HepG2 (cell line): ENCODE measurements at regions not wholly inside any gene's neighbourhood (a gene's known extent, or its start where the extent isn't known, plus 50 kb on each side); places are given as distances from the start of the nearest gene placed in this dataset.
A peak's percentile ranks its signal among the peaks of the same experiment; 100 is the strongest.

ENCODE experiments used
- AHDC1 ChIP-seq: sonication (generic); formaldehyde crosslinking; IDR thresholded peaks from 2 replicates; pipeline ENCODE4 v1.5.1; 2020; ENCODE audit warnings: mild to moderate bottlenecking, missing genetic modification reagents, borderline replicate concordance
- DDIT3 ChIP-seq: sonication (generic); formaldehyde crosslinking; IDR thresholded peaks from 2 replicates; pipeline ENCODE4 v1.4.0; 2020; ENCODE audit warnings: mild to moderate bottlenecking, missing genetic modification reagents
- DRAP1 ChIP-seq: IDR thresholded peaks from 2 replicates; pipeline ENCODE4 v1.6.1; 2016; ENCODE audit warnings: missing genetic modification reagents, missing compliant biosample characterization
- GTF3A ChIP-seq: sonication (generic); formaldehyde crosslinking; conservative IDR thresholded peaks from 2 replicates; pipeline ENCODE4 v1.4.0; 2020; ENCODE audit warnings: mild to moderate bottlenecking, missing genetic modification reagents
- SIN3A ChIP-seq: IDR thresholded peaks from 2 replicates; pipeline ENCODE4 v1.6.1; 2011; ENCODE audit warnings: low read depth, mild to moderate bottlenecking, control low read depth, low read length, borderline replicate concordance
- SYNCRIP ChIP-seq: fragments of 200-400 bp; formaldehyde crosslinking; IDR thresholded peaks from 2 replicates; pipeline ENCODE4 v1.6.1; 2018; ENCODE audit warnings: mild to moderate bottlenecking, low read depth, low read length; ENCODE audit not compliant: insufficient read depth
- TAF15 ChIP-seq: fragments of 200-400 bp; formaldehyde crosslinking; IDR thresholded peaks from one replicate; pipeline ENCODE4 v1.6.1; 2018; ENCODE audit warnings: mild to moderate bottlenecking, low read depth, low read length; ENCODE audit not compliant: poor library complexity, severe bottlenecking
- TARDBP ChIP-seq: sonication (generic); formaldehyde crosslinking; IDR thresholded peaks from 2 replicates; pipeline ENCODE4 v1.8.0; 2022; ENCODE audit warnings: mild to moderate bottlenecking, missing genetic modification reagents
- ZMAT3 ChIP-seq: sonication (generic); formaldehyde crosslinking; conservative IDR thresholded peaks from 2 replicates; pipeline ENCODE4 v1.7.0; 2021; ENCODE audit warnings: missing genetic modification reagents
- ZNF569 ChIP-seq: sonication (generic); formaldehyde crosslinking; IDR thresholded peaks from 2 replicates; pipeline ENCODE4 v1.5.0; 2020; ENCODE audit warnings: mild to moderate bottlenecking, missing genetic modification reagents, moderate library complexity, borderline replicate concordance
- ZNF674 ChIP-seq: sonication (generic); formaldehyde crosslinking; IDR thresholded peaks from 2 replicates; pipeline ENCODE4 v1.5.0; 2020; ENCODE audit warnings: low read depth, mild to moderate bottlenecking, missing genetic modification reagents
- ZNF768 ChIP-seq: sonication (generic); formaldehyde crosslinking; IDR thresholded peaks from 2 replicates; pipeline ENCODE4 v1.4.0; 2020; ENCODE audit warnings: missing genetic modification reagents
- ZNF839 ChIP-seq: sonication (generic); formaldehyde crosslinking; IDR thresholded peaks from 2 replicates; pipeline ENCODE4 v1.4.0; 2020; ENCODE audit warnings: missing genetic modification reagents, mild to moderate bottlenecking, borderline replicate concordance
- TF ChIP-seq, protein P1 (sequence below): IDR thresholded peaks from 2 replicates; pipeline ENCODE4 v1.4.0; 2020; ENCODE audit warnings: mild to moderate bottlenecking, missing genetic modification reagents
- TF ChIP-seq, protein P2 (sequence below): sonication (generic); formaldehyde crosslinking; IDR thresholded peaks from 2 replicates; pipeline ENCODE4 v1.4.0; 2020; ENCODE audit warnings: missing genetic modification reagents
- TF ChIP-seq, protein P3 (sequence below): sonication (generic); formaldehyde crosslinking; IDR thresholded peaks from 2 replicates; pipeline ENCODE4 v1.4.0; 2020; ENCODE audit warnings: missing genetic modification reagents

DNA sequence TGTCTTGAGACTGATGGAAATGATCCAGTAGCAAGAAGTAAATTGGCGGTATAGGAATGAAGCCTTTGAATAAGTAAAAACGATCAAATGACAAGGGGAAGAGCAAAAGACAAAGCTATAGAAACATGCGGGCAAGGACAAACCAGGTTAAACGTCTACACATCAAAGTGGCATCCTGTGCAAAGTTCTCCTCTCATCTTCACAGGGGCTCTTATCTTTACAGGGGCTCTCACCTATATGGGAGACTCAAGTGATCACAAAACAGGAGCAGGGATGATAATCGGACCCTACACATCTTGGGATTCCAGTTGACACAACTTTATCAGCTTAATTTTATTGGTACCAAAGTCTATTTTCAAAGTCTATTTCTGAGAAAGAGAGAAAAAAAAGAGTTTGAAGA lies 1778.9 kb upstream of the CELF4 start (continued):
- TF ChIP-seq DRAP1 (CRISPR knock-in tag), result no peak
- no peak for TF ChIP-seq GTF3A
- TF ChIP-seq ZNF569 (CRISPR knock-in tag), result no peak
- no peak for TF ChIP-seq ZNF839 (CRISPR knock-in tag)
- no peak for TF ChIP-seq DDIT3 (CRISPR knock-in tag)
- TF ChIP-seq, protein P1, sequence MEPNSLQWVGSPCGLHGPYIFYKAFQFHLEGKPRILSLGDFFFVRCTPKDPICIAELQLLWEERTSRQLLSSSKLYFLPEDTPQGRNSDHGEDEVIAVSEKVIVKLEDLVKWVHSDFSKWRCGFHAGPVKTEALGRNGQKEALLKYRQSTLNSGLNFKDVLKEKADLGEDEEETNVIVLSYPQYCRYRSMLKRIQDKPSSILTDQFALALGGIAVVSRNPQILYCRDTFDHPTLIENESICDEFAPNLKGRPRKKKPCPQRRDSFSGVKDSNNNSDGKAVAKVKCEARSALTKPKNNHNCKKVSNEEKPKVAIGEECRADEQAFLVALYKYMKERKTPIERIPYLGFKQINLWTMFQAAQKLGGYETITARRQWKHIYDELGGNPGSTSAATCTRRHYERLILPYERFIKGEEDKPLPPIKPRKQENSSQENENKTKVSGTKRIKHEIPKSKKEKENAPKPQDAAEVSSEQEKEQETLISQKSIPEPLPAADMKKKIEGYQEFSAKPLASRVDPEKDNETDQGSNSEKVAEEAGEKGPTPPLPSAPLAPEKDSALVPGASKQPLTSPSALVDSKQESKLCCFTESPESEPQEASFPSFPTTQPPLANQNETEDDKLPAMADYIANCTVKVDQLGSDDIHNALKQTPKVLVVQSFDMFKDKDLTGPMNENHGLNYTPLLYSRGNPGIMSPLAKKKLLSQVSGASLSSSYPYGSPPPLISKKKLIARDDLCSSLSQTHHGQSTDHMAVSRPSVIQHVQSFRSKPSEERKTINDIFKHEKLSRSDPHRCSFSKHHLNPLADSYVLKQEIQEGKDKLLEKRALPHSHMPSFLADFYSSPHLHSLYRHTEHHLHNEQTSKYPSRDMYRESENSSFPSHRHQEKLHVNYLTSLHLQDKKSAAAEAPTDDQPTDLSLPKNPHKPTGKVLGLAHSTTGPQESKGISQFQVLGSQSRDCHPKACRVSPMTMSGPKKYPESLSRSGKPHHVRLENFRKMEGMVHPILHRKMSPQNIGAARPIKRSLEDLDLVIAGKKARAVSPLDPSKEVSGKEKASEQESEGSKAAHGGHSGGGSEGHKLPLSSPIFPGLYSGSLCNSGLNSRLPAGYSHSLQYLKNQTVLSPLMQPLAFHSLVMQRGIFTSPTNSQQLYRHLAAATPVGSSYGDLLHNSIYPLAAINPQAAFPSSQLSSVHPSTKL (CRISPR knock-in tag), result peak; percentile 91
- TF ChIP-seq ZMAT3, result no peak
- TF ChIP-seq AHDC1, result peak; percentile 76; the same call in 1 of the 2 replicates
- TF ChIP-seq SYNCRIP, result no peak
- peak; percentile 76; the same call in 1 of the 2 replicates for TF ChIP-seq TARDBP (CRISPR knock-in tag)
- no peak for TF ChIP-seq TAF15
- no peak for TF ChIP-seq ZNF768
- TF ChIP-seq, protein P2, sequence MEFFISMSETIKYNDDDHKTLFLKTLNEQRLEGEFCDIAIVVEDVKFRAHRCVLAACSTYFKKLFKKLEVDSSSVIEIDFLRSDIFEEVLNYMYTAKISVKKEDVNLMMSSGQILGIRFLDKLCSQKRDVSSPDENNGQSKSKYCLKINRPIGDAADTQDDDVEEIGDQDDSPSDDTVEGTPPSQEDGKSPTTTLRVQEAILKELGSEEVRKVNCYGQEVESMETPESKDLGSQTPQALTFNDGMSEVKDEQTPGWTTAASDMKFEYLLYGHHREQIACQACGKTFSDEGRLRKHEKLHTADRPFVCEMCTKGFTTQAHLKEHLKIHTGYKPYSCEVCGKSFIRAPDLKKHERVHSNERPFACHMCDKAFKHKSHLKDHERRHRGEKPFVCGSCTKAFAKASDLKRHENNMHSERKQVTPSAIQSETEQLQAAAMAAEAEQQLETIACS (CRISPR knock-in tag), result no peak
- no peak for TF ChIP-seq SIN3A
- TF ChIP-seq, protein P3, sequence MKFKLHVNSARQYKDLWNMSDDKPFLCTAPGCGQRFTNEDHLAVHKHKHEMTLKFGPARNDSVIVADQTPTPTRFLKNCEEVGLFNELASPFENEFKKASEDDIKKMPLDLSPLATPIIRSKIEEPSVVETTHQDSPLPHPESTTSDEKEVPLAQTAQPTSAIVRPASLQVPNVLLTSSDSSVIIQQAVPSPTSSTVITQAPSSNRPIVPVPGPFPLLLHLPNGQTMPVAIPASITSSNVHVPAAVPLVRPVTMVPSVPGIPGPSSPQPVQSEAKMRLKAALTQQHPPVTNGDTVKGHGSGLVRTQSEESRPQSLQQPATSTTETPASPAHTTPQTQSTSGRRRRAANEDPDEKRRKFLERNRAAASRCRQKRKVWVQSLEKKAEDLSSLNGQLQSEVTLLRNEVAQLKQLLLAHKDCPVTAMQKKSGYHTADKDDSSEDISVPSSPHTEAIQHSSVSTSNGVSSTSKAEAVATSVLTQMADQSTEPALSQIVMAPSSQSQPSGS (CRISPR knock-in tag), result no peak
- no peak for TF ChIP-seq ZNF674 (CRISPR knock-in tag)
